Embryonic facial prominence (tissue), 1 donor: ENCODE measurements at regions not wholly inside any gene's neighbourhood (a gene's known extent, or its start where the extent isn't known, plus 50 kb on each side); places are given as distances from the start of the nearest gene placed in this dataset.

Experiments used
- DNase-seq: peaks from one replicate; pipeline ENCODE4 v3.0.0-alpha.2; 2016; ENCODE audit errors: extremely low spot score

- DNase-seq: peak; percentile 86
Observed at GRCh38 chr11:26150031-26150430, 181.9 kb upstream of the ANO3 start.

GRCh38 chr11:26158251-26158650 lies 173.7 kb upstream of the ANO3 start:
- DNase-seq: no peak

GRCh38 chr11:26162291-26162690 lies 169.6 kb upstream of the ANO3 start:
- DNase-seq: no peak

- no peak for DNase-seq
Observed at GRCh38 chr11:26186389-26186788, 145.5 kb upstream of the ANO3 start.

- no peak for DNase-seq
Observed at GRCh38 chr11:26187639-26188038, 144.3 kb upstream of the ANO3 start.

- no peak for DNase-seq
Observed at GRCh38 chr11:26188554-26188953, 143.4 kb upstream of the ANO3 start.

GRCh38 chr11:26191193-26191592 lies 140.7 kb upstream of the ANO3 start:
- no peak for DNase-seq

GRCh38 chr11:26193694-26194365 lies 138.1 kb upstream of the ANO3 start:
- no peak for DNase-seq

- no peak for DNase-seq
Observed at GRCh38 chr11:26194881-26195280, 137.0 kb upstream of the ANO3 start.

GRCh38 chr11:26198532-26199096 lies 133.3 kb upstream of the ANO3 start:
- DNase-seq: no peak

GRCh38 chr11:26199331-26200095 lies 132.4 kb upstream of the ANO3 start:
- DNase-seq: no peak

GRCh38 chr11:26201411-26201810 lies 130.5 kb upstream of the ANO3 start:
- no peak for DNase-seq

GRCh38 chr11:26202754-26203153 lies 129.2 kb upstream of the ANO3 start:
- DNase-seq: no peak

- no peak for DNase-seq
Observed at GRCh38 chr11:26204101-26204500, 127.8 kb upstream of the ANO3 start.

- DNase-seq: no peak
Observed at GRCh38 chr11:26204839-26205238, 127.1 kb upstream of the ANO3 start.

GRCh38 chr11:26219183-26220117 lies 112.5 kb upstream of the ANO3 start:
- no peak for DNase-seq

- no peak for DNase-seq
Observed at GRCh38 chr11:26225646-26226045, 106.3 kb upstream of the ANO3 start.

GRCh38 chr11:26227301-26227746 lies 104.6 kb upstream of the ANO3 start:
- peak; percentile 20 for DNase-seq

GRCh38 chr11:26227883-26228502 lies 103.9 kb upstream of the ANO3 start:
- no peak for DNase-seq

- DNase-seq: no peak
Observed at GRCh38 chr11:26228778-26229177, 103.2 kb upstream of the ANO3 start.

- DNase-seq: no peak
Observed at GRCh38 chr11:26229257-26229656, 102.7 kb upstream of the ANO3 start.
